ENCODE measurements at regions not wholly inside any gene's neighbourhood (a gene's known extent, or its start where the extent isn't known, plus 50 kb on each side); places are given as distances from the start of the nearest gene placed in this dataset.

GRCh38 chr3:124250053-124250452 lies 258.1 kb upstream of the ROPN1 start:
- Mint-ChIP-seq H3K27ac (no peak overlapping the region), H3K4me3 (no peak overlapping the region), H3K9me3 (no peaks in the 10 kb centered on the region), H3K36me3 (no peaks in the 10 kb centered on the region), H3K27me3 (peaks cover 7% of the 10 kb centered on the region), H3K4me1 (ENCODE audit: unreplicated experiment) (peaks cover 13% of the 10 kb centered on the region)
- TF ChIP-seq CTCF (conservative IDR thresholded peaks at IDR 0.05): no peak
- peak; percentile 45 for DNase-seq (ENCODE audit: extremely low spot score, unreplicated experiment)

- DNase-seq (ENCODE audit: extremely low spot score, unreplicated experiment): no peak
- H3K27me3 Mint-ChIP-seq: peaks cover 3% of the 10 kb centered on the region
- no peak for TF ChIP-seq CTCF (conservative IDR thresholded peaks at IDR 0.05)
- H3K4me3 Mint-ChIP-seq: peak overlapping the region; percentile 15
- H3K4me1 Mint-ChIP-seq (ENCODE audit: unreplicated experiment): peaks cover 33% of the 10 kb centered on the region
- no peak overlapping the region for H3K27ac Mint-ChIP-seq
- no peaks in the 10 kb centered on the region for H3K9me3 Mint-ChIP-seq
- no peaks in the 10 kb centered on the region for H3K36me3 Mint-ChIP-seq
These were observed 264.2 kb upstream of the ROPN1 start for GRCh38 chr3:124256156-124256555.

GRCh38 chr3:124256599-124256998 lies 264.7 kb upstream of the ROPN1 start:
- Mint-ChIP-seq H3K36me3 (no peaks in the 10 kb centered on the region), H3K9me3 (no peaks in the 10 kb centered on the region), H3K27ac (peak overlapping the region; percentile 54), H3K27me3 (peaks cover 3% of the 10 kb centered on the region), H3K4me1 (ENCODE audit: unreplicated experiment) (peaks cover 37% of the 10 kb centered on the region), H3K4me3 (no peak overlapping the region)
- TF ChIP-seq CTCF (conservative IDR thresholded peaks at IDR 0.05): no peak
- no peak for DNase-seq (ENCODE audit: extremely low spot score, unreplicated experiment)

- H3K4me1 Mint-ChIP-seq (ENCODE audit: unreplicated experiment): peaks cover 39% of the 10 kb centered on the region
- TF ChIP-seq CTCF (conservative IDR thresholded peaks at IDR 0.05): no peak
- no peaks in the 10 kb centered on the region for H3K9me3 Mint-ChIP-seq
- no peak for DNase-seq (ENCODE audit: extremely low spot score, unreplicated experiment)
- H3K36me3 Mint-ChIP-seq: no peaks in the 10 kb centered on the region
- peak overlapping the region; percentile 30 for H3K4me3 Mint-ChIP-seq
- no peak overlapping the region for H3K27ac Mint-ChIP-seq
- H3K27me3 Mint-ChIP-seq: peaks cover 3% of the 10 kb centered on the region
These were observed 265.5 kb upstream of the ROPN1 start for GRCh38 chr3:124257336-124257864.

- no peak for DNase-seq (ENCODE audit: extremely low spot score, unreplicated experiment)
- no peaks in the 10 kb centered on the region for H3K9me3 Mint-ChIP-seq
- H3K36me3 Mint-ChIP-seq: no peaks in the 10 kb centered on the region
- TF ChIP-seq CTCF (conservative IDR thresholded peaks at IDR 0.05): no peak
- peaks cover 42% of the 10 kb centered on the region for H3K4me1 Mint-ChIP-seq (ENCODE audit: unreplicated experiment)
- no peak overlapping the region for H3K27ac Mint-ChIP-seq
- peak overlapping the region; percentile 5 for H3K4me3 Mint-ChIP-seq
- no peaks in the 10 kb centered on the region for H3K27me3 Mint-ChIP-seq
These were observed 266.2 kb upstream of the ROPN1 start for GRCh38 chr3:124258057-124258500.
